ENCODE measurements at regions not wholly inside any gene's neighbourhood (a gene's known extent, or its start where the extent isn't known, plus 50 kb on each side); places are given as distances from the start of the nearest gene placed in this dataset.
A peak's percentile ranks its signal among the peaks of the same experiment; 100 is the strongest.
"Not testable (repeated sequence)": the region's sequence is repeated elsewhere in the genome, so short reads cannot be mapped to it uniquely, and the experiment has no call there.

GRCh38 chr21:41610840-41611115, 102.8 kb upstream of the TMPRSS2 start:
- not testable (repeated sequence) for DNase-seq (ENCODE audit: low spot score)

- DNase-seq (ENCODE audit: low spot score), result peak; percentile 19
Observed at GRCh38 chr21:41610042-41610839, 102.3 kb upstream of the TMPRSS2 start.

GRCh38 chr21:41606706-41607105, 98.7 kb upstream of the TMPRSS2 start:
- DNase-seq (ENCODE audit: low spot score), result no peak

GRCh38 chr21:41605934-41606285, 98.0 kb upstream of the TMPRSS2 start:
- DNase-seq (ENCODE audit: low spot score), result no peak

- no peak for DNase-seq (ENCODE audit: low spot score)
Observed at GRCh38 chr21:41605178-41605933, 97.4 kb upstream of the TMPRSS2 start.

- no peak for DNase-seq (ENCODE audit: low spot score)
Observed at GRCh38 chr21:41604583-41605041, 96.7 kb upstream of the TMPRSS2 start.

GRCh38 chr21:41603476-41603875, 95.5 kb upstream of the TMPRSS2 start:
- no peak for DNase-seq (ENCODE audit: low spot score)

- DNase-seq (ENCODE audit: low spot score), result no peak
Observed at GRCh38 chr21:41602531-41602930, 94.6 kb upstream of the TMPRSS2 start.

GRCh38 chr21:41601573-41602368, 93.8 kb upstream of the TMPRSS2 start:
- no peak for DNase-seq (ENCODE audit: low spot score)

- DNase-seq (ENCODE audit: low spot score), result no peak
Observed at GRCh38 chr21:41600961-41601572, 93.1 kb upstream of the TMPRSS2 start.

GRCh38 chr21:41600556-41600955, 92.6 kb upstream of the TMPRSS2 start:
- no peak for DNase-seq (ENCODE audit: low spot score)

GRCh38 chr21:41600116-41600515, 92.2 kb upstream of the TMPRSS2 start:
- no peak for DNase-seq (ENCODE audit: low spot score)

GRCh38 chr21:41598561-41599431, 90.8 kb upstream of the TMPRSS2 start:
- DNase-seq (ENCODE audit: low spot score), result no peak

- DNase-seq (ENCODE audit: low spot score), result no peak
Observed at GRCh38 chr21:41597811-41598231, 89.9 kb upstream of the TMPRSS2 start.

GRCh38 chr21:41597227-41597626, 89.3 kb upstream of the TMPRSS2 start:
- no peak for DNase-seq (ENCODE audit: low spot score)

- no peak for DNase-seq (ENCODE audit: low spot score)
Observed at GRCh38 chr21:41596241-41596925, 88.4 kb upstream of the TMPRSS2 start.

- DNase-seq (ENCODE audit: low spot score), result no peak
Observed at GRCh38 chr21:41594268-41594667, 86.3 kb upstream of the TMPRSS2 start.

- no peak for DNase-seq (ENCODE audit: low spot score)
Observed at GRCh38 chr21:41593760-41594138, 85.8 kb upstream of the TMPRSS2 start.

- no peak for DNase-seq (ENCODE audit: low spot score)
Observed at GRCh38 chr21:41593051-41593759, 85.2 kb upstream of the TMPRSS2 start.

- DNase-seq (ENCODE audit: low spot score), result no peak
Observed at GRCh38 chr21:41589620-41590175, 81.7 kb upstream of the TMPRSS2 start.
